COLO668 (cell line): ENCODE measurements at regions not wholly inside any gene's neighbourhood (a gene's known extent, or its start where the extent isn't known, plus 50 kb on each side); places are given as distances from the start of the nearest gene placed in this dataset.

ENCODE experiments used
- DNase-seq: peaks from one replicate; lab custom pipeline; 2025; ENCODE audit not compliant: unreplicated experiment; lab: John Stamatoyannopoulos, UW

- no peak for DNase-seq
These were observed 114.5 kb downstream of the IRS2 start for GRCh38 chr13:109671919-109672318.

DNA sequence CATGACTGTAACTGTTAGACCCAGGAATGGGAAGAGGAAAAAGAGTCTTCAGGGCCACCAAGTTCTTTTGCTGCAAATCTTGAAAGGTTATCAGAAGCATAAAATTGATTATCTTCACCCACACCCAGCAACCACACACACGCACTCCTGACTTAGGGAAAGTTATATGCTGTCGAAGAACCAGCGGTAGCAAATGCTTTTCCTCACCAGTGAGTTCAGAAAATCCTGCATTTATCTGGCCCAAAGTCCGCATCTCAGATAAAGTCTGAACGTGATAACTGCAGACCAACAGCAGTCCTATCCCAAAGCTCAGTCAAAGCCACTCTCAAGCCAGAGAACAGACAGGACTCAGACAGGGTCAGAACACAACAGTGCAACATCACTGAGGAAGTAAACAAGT lies 115.6 kb downstream of the IRS2 start:
- DNase-seq = no peak

GRCh38 chr13:109669956-109670355 lies 116.4 kb downstream of the IRS2 start:
- no peak for DNase-seq

GRCh38 chr13:109669234-109669612 lies 117.2 kb downstream of the IRS2 start:
- no peak for DNase-seq

GRCh38 chr13:109668433-109669233 lies 117.8 kb downstream of the IRS2 start:
- DNase-seq = no peak

GRCh38 chr13:109667807-109668291 lies 118.5 kb downstream of the IRS2 start:
- DNase-seq = no peak

GRCh38 chr13:109667056-109667455 lies 119.3 kb downstream of the IRS2 start:
- no peak for DNase-seq

DNA sequence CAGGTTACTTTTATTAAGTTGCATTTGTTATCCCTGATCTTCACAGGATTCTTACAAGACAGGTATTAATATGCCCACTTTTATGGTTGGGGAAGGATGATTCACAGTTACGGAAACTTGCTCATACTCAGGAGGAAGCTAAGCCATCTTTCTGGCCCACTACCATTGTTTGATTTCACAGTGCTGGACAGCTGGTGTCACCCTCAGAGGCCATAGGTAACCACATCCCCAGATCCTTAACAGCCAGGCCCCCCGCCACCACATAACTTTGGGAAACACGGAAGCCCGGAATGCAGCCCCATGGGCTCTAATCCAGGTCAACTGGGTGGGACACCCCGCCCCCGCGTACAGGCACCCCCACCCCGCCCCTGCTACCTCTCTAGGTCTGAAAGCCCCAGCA lies 119.7 kb downstream of the IRS2 start:
- DNase-seq = no peak

- DNase-seq = no peak
These were observed 120.6 kb downstream of the IRS2 start for GRCh38 chr13:109665781-109666249.

GRCh38 chr13:109665240-109665639 lies 121.1 kb downstream of the IRS2 start:
- DNase-seq = no peak

- DNase-seq = no peak
These were observed 129.0 kb downstream of the IRS2 start for GRCh38 chr13:109657395-109657794.

GRCh38 chr13:109656206-109656605 lies 130.2 kb downstream of the IRS2 start:
- no peak for DNase-seq

DNA sequence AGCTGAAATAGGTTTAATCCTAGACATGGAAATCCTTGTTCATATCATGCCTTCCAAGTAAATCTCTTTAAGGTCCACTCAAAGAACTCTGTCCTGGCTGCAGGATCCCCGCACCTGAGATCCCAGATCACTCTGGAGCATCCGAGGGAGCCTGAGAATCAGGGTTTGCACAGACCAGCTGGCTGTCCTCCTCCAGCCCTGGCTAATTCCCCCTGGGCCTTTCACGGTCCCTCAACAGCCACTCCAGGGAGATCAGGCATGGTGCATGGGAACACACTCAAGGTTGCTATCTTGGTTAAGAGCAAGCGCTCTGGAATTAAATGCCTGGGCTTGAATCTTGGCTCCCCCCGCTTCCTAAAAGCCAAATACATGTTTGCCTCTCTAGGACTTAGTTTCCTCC lies 130.8 kb downstream of the IRS2 start:
- DNase-seq = no peak

DNA sequence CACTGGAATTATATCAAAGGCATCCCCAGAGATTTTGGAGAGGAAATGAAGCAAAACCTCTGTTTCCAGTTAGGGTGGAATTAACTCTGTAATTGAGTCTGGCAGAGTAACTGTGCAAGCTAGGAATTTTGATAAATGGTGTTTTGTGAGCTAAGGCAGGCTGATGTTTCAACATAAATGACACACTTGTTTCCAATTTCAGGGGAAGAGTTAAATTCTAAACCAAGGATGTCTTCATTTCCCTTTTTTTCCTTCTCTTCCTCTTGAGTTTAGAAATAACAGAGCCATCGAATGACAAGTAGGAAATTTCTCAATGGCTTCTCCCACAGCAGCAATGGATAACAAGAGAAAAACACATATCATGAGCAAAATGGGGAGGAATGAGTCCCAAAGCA lies 131.2 kb downstream of the IRS2 start:
- DNase-seq = no peak

GRCh38 chr13:109654341-109655205 lies 131.8 kb downstream of the IRS2 start:
- no peak for DNase-seq

DNA sequence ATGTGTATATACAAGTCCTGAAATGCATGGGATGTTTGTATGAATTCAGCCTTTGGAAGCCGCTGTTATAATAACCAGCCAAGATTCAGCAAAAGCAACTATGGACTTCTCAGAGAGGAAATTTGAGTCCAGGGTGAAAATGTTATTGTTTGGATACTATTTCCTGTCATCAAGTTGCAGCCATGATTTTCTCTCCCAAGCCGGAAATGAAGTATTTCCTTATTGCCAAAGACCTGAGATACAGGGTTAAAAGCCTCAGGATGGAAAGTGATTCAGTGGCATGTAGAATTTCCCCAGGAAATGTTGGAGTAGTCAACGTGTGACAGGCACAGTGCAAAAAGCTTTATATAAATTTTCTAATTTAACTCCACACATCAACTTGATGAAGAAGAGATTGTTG lies 133.9 kb downstream of the IRS2 start:
- no peak for DNase-seq

GRCh38 chr13:109651854-109652253 lies 134.5 kb downstream of the IRS2 start:
- no peak for DNase-seq

DNA sequence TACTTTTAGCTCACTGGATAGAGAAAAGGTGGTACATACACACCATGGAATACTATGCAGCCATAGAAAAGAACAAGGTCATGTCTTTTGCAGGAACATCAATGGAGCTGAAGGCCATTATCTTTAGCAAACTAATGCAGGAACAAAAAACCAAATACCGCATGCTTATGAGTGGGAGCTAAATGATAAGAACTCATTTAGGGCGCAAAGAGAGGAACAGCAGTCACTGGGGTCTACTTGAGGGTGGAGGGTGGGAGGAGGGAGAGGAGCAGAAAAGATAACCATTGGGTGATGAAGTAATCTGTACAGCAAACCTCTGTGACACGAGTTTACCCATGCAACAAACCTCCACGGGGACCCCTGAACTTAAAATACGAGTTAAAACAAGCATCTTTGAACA lies 135.1 kb downstream of the IRS2 start:
- DNase-seq = no peak

GRCh38 chr13:109650861-109651260 lies 135.5 kb downstream of the IRS2 start:
- no peak for DNase-seq

DNA sequence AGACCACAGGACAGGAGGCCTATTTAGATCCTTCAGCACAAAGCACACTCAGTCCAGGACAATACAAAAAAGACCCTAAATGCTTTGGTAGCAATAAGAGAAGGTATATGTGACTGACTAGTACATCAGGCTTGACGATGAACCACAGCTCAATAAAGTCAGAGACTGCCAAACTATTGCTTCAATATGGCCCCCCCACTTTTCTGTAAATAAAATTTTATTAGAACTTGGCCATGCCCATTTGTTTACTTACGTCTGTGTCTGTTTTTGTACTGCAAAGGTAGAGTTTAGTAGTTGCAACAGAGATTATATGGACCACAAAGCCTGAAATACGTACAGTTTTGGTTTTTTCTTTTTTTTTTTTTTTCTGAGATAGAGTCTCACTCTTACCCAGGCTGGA lies 136.7 kb downstream of the IRS2 start:
- DNase-seq = no peak

DNA sequence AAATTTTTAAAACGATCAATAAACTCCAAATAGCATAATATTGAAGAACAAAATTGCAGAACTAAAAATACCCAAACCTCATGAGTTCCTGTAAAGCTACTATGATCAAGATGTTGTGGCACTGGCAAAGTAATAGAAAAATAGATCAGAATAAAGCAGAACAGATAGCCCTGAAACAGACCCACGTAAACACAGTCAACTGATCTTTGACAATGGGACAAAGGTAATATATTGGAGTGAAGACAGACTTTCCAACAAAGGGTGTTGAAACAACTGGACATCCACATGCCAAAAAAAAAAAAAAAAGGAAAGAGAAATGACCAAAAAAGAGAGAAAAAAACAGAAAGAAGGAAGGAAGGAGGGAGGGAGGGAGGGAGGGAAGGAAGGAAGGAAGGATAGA lies 138.7 kb downstream of the IRS2 start:
- DNase-seq = no peak

- no peak for DNase-seq
These were observed 139.3 kb downstream of the IRS2 start for GRCh38 chr13:109647053-109647452.
